K562 (cell line): ENCODE measurements at regions not wholly inside any gene's neighbourhood (a gene's known extent, or its start where the extent isn't known, plus 50 kb on each side); places are given as distances from the start of the nearest gene placed in this dataset.

ENCODE experiments used
- ATAC-seq: fragments of 200-7000 bp; cut with Tn5 transposase; 3 replicates; pipeline ENCODE4 v1.9.1; 2020; ENCODE audit warnings: moderate library complexity
- BruUV-seq: library from RNA; stranded (reverse); fragments of 400-500 nt; replicated peaks from 2 replicates; lab custom pipeline; 2021; lab: Mats Ljungman, UMichigan
- CTCF ChIA-PET: fragments of 300-600 bp; formaldehyde crosslinking; extraction: SDS; loops from one replicate; lab custom pipeline; 2021; ENCODE audit warnings: low intra/inter-chr PET ratio; lab: Yijun Ruan, JAX
- POLR2A ChIA-PET: fragments of 300-600, 350-650 bp; sonication (Branson Sonifier 250); formaldehyde crosslinking; extraction: SDS; loops from one replicate; lab custom pipeline; 2021; ENCODE audit warnings: antibody characterized with exemption, inconsistent platforms; lab: Yijun Ruan, JAX
- DNase-seq, 4 experiments: peaks; one replicate each; pipeline versions ENCODE4 v3.0.0 to v3.0.0-alpha.2; 2011 to 2018; ENCODE audit warnings: low spot score in 3 of 4, mixed read lengths in 3 of 4; ENCODE audit errors: extremely low read depth in 1 of 4
- FAIRE-seq: peaks from 2 replicates; lab custom pipeline; 2011; peaks lifted over from hg19 to GRCh38; lab: Jason Lieb, UNC
- H2AFZ ChIP-seq: 2 replicates; pipeline ENCODE4 v1.6.0; 2011; ENCODE audit warnings: low read depth, low read length, control low read depth, inconsistent platforms
- H3K27ac ChIP-seq: fragments of 200-600 bp; 3 replicates; pipeline ENCODE4 v1.8.0; 2011; ENCODE audit warnings: low read depth, mild to moderate bottlenecking, control low read depth, inconsistent platforms, low read length, moderate library complexity, mixed read lengths; ENCODE audit errors: extremely low read depth
- H3K27me3 ChIP-seq, 2 experiments: fragments of 300-600 bp in 1 of 2; 2 replicates in 1 of 2; 3 replicates in 1 of 2; pipeline versions ENCODE4 v1.6.0 to v1.8.0; 2011; ENCODE audit warnings: inconsistent platforms in 2 of 2, low read length in 2 of 2, mild to moderate bottlenecking in 1 of 2, mixed read lengths in 1 of 2, moderate library complexity in 1 of 2; ENCODE audit not compliant: control insufficient read depth in 2 of 2, insufficient read depth in 2 of 2
- H3K36me3 ChIP-seq: fragments of 300-600 bp; 3 replicates; pipeline ENCODE4 v1.8.0; 2011; ENCODE audit warnings: mild to moderate bottlenecking, low read length, inconsistent platforms; ENCODE audit not compliant: control insufficient read depth, insufficient read depth
- H3K4me1 ChIP-seq, 2 experiments: fragments of 200-600 bp in 1 of 2; replicated peaks in 1 of 2; 2 replicates in 1 of 2; 3 replicates in 1 of 2; pipeline versions ENCODE4 v1.5.1 to v1.8.0; 2011; ENCODE audit warnings: inconsistent platforms in 2 of 2, low read length in 2 of 2, mild to moderate bottlenecking in 1 of 2, mixed read lengths in 1 of 2, moderate library complexity in 1 of 2; ENCODE audit not compliant: control insufficient read depth in 2 of 2, insufficient read depth in 2 of 2
- H3K4me2 ChIP-seq: 2 replicates; pipeline ENCODE4 v1.6.1; 2011; ENCODE audit warnings: low read length, control low read depth, inconsistent platforms, mixed read lengths; ENCODE audit not compliant: insufficient read depth
- H3K4me3 ChIP-seq: fragments of 200-600 bp; sonication (generic), shearing (Covaris generic); 2 replicates; pipeline ENCODE4 v1.5.1; 2016; ENCODE audit warnings: control low read depth, inconsistent platforms
- H3K79me2 ChIP-seq: fragments of 200-600 bp; 3 replicates; pipeline ENCODE4 v1.8.0; 2011; ENCODE audit warnings: low read length, inconsistent platforms; ENCODE audit not compliant: control insufficient read depth, insufficient read depth
- H3K9ac ChIP-seq, 2 experiments: 2 replicates each; pipeline versions ENCODE4 v1.6.0 to v1.6.1; 2011; ENCODE audit warnings: low read depth in 2 of 2, low read length in 2 of 2, control low read depth in 1 of 2, inconsistent platforms in 1 of 2, mild to moderate bottlenecking in 1 of 2, mixed read lengths in 1 of 2; ENCODE audit not compliant: insufficient read depth in 1 of 2
- H3K9me1 ChIP-seq: one replicate; pipeline ENCODE4 v1.6.0; 2011; ENCODE audit warnings: inconsistent platforms, mild to moderate bottlenecking, low read length, moderate library complexity; ENCODE audit not compliant: control insufficient read depth, insufficient read depth
- H3K9me3 ChIP-seq: replicated peaks from 2 replicates; pipeline ENCODE4 v1.5.1; 2011; ENCODE audit warnings: low read depth, low read length, inconsistent platforms; ENCODE audit not compliant: control insufficient read depth, insufficient read depth
- H4K20me1 ChIP-seq: replicated peaks from 2 replicates; pipeline ENCODE4 v1.6.1; 2011; ENCODE audit warnings: low read length, inconsistent platforms, mixed read lengths; ENCODE audit not compliant: control insufficient read depth, insufficient read depth
- ARID2 ChIP-seq: fragments of 450-650 bp; IDR thresholded peaks from 2 replicates; pipeline ENCODE4 v1.6.1; 2017; ENCODE audit warnings: antibody characterized with exemption, mild to moderate bottlenecking
- ATF4 ChIP-seq: fragments of 450-650 bp; formaldehyde crosslinking; IDR thresholded peaks from 2 replicates; pipeline ENCODE4 v1.4.0; 2022; ENCODE audit warnings: mild to moderate bottlenecking, moderate library complexity
- FOXO4 ChIP-seq: fragments of 450-650 bp; formaldehyde crosslinking; IDR thresholded peaks from 2 replicates; pipeline ENCODE4 v1.4.0; 2020; ENCODE audit warnings: mild to moderate bottlenecking, moderate library complexity
- HINFP ChIP-seq: fragments of 450-650 bp; conservative IDR thresholded peaks from 2 replicates; pipeline ENCODE4 v1.6.1; 2016; ENCODE audit warnings: missing genetic modification characterization, low read depth, mild to moderate bottlenecking, control low read depth, missing compliant biosample characterization
- KLF1 ChIP-seq: fragments of 450-650 bp; IDR thresholded peaks from 2 replicates; pipeline ENCODE4 v1.6.1; 2016; ENCODE audit warnings: missing genetic modification characterization, missing compliant biosample characterization
- NKRF ChIP-seq: fragments of 450-650 bp; IDR thresholded peaks from 2 replicates; pipeline ENCODE4 v1.6.1; 2016; ENCODE audit warnings: borderline replicate concordance
- TRIM28 ChIP-seq: fragments of 450-650 bp; IDR thresholded peaks from 2 replicates; pipeline ENCODE4 v1.6.1; 2017
- ZNF224 ChIP-seq: sonication (generic); formaldehyde crosslinking; IDR thresholded peaks from 2 replicates; pipeline ENCODE4 v1.8.0; 2022; ENCODE audit warnings: mild to moderate bottlenecking, missing genetic modification reagents
- ZNF444 ChIP-seq: fragments of 250-450 bp; sonication (Bioruptor Pico); IDR thresholded peaks from 2 replicates; pipeline ENCODE4 v1.4.0; 2020; ENCODE audit warnings: mild to moderate bottlenecking, moderate library complexity
- ZNF589 ChIP-seq: fragments of 200-800 bp; sonication (Bioruptor generic); IDR thresholded peaks from 2 replicates; pipeline ENCODE4 v1.6.1; 2016; ENCODE audit warnings: low read depth, missing genetic modification characterization, missing compliant biosample characterization
- WGBS: fragments of 100-300 bp; shearing (Covaris generic); methylation state at CpG from one replicate; pipeline ENCODE4 v1.1.6; 2016; ENCODE audit warnings: low coverage, mixed read lengths; ENCODE audit not compliant: insufficient coverage; ENCODE audit errors: missing lambda C conversion rate; 5-methylcytosine and 5-hydroxymethylcytosine counted together
- in situ Hi-C: fragments of 300-500 bp; cut with MboI; formaldehyde crosslinking; loops from 4 replicates; pipeline ENCODE4 v1.15.0; 2018; ENCODE audit warnings: inconsistent platforms, mixed read lengths
- intact Hi-C: fragments of 100-400 bp; cut with micrococcal nuclease; formaldehyde crosslinking; loops from 2 replicates; pipeline ENCODE4 v1.14.2; 2022

GRCh38 chr11:90722552-90723190 is 499.8 kb upstream of the CHORDC1 start:
- no peak overlapping the region for H3K27ac ChIP-seq
- TF ChIP-seq ZNF444 (no peak), NKRF (no peak), ZNF224 (CRISPR knock-in tag) (no peak)
- H3K9me3 ChIP-seq: no peaks in the 10 kb centered on the region
- H3K27me3 ChIP-seq: no peaks in the 10 kb centered on the region
- no peaks in the 10 kb centered on the region for H3K79me2 ChIP-seq
- FAIRE-seq: no peak
- POLR2A ChIA-PET: interaction anchor here (0.6 kb wide), 1 partner anchor 1480 kb away, joined by 3 read pairs; no protein-coding TSS in a partner anchor
- no peak overlapping the region for H3K4me2 ChIP-seq
- DNase-seq: no peak
- ATAC-seq: no peak
- no peaks in the 10 kb centered on the region for H3K4me1 ChIP-seq
- no peak overlapping the region for H3K4me3 ChIP-seq
- no peak overlapping the region for H3K9ac ChIP-seq
- BruUV-seq: no TSS peak
- intact Hi-C loops (no loop called here), in situ Hi-C loops (no loop called here)
- no peaks in the 10 kb centered on the region for H3K9me1 ChIP-seq
- H2AFZ ChIP-seq: no peak overlapping the region
- WGBS: 0% methylated on average over 2 of the region's 3 CpGs
- H3K36me3 ChIP-seq: no peaks in the 10 kb centered on the region
- no peaks in the 10 kb centered on the region for H4K20me1 ChIP-seq
- CTCF ChIA-PET: no interaction called here

GRCh38 chr11:90717522-90717921 is 494.7 kb upstream of the CHORDC1 start:
- H2AFZ ChIP-seq: no peak overlapping the region
- no peak overlapping the region for H3K4me3 ChIP-seq
- BruUV-seq: no TSS peak
- intact Hi-C loops: no loop called here
- in situ Hi-C loops: no loop called here
- POLR2A ChIA-PET: no interaction called here
- no peaks in the 10 kb centered on the region for H3K36me3 ChIP-seq
- H3K9ac ChIP-seq: no peak overlapping the region
- no peaks in the 10 kb centered on the region for H3K9me1 ChIP-seq
- H4K20me1 ChIP-seq: no peaks in the 10 kb centered on the region
- no peak overlapping the region for H3K27ac ChIP-seq
- FAIRE-seq (no peak), ATAC-seq (no peak), DNase-seq (no peak)
- H3K4me2 ChIP-seq: no peak overlapping the region
- no peaks in the 10 kb centered on the region for H3K27me3 ChIP-seq
- no peaks in the 10 kb centered on the region for H3K4me1 ChIP-seq
- no peaks in the 10 kb centered on the region; the same call in 1 of the 2 replicates for H3K9me3 ChIP-seq
- H3K79me2 ChIP-seq: no peaks in the 10 kb centered on the region
- CTCF ChIA-PET: no interaction called here
- TF ChIP-seq ARID2 (no peak), KLF1 (no peak), ATF4 (CRISPR knock-in tag) (no peak), HINFP (tag) (no peak), FOXO4 (CRISPR knock-in tag) (no peak), TRIM28 (no peak), ZNF589 (CRISPR knock-in tag) (no peak)
